Spinal cord (tissue), 9 donors: ENCODE measurements at regions not wholly inside any gene's neighbourhood (a gene's known extent, or its start where the extent isn't known, plus 50 kb on each side); places are given as distances from the start of the nearest gene placed in this dataset.

ENCODE experiments used
- DNase-seq, 6 donors: peaks; one replicate each; pipeline versions ENCODE4 v3.0.0 to v3.0.0-alpha.2; 2013 to 2015; ENCODE audit warnings: low spot score in 6 of 6, low read depth in 4 of 6
- H3K27ac ChIP-seq: one replicate; pipeline ENCODE4 v1.5.1; 2013; ENCODE audit warnings: low read depth, low read length, control low read depth
- H3K27me3 ChIP-seq: one replicate; pipeline ENCODE4 v1.6.1; 2013; ENCODE audit warnings: low read length; ENCODE audit not compliant: control insufficient read depth, insufficient read depth
- H3K36me3 ChIP-seq: one replicate; pipeline ENCODE4 v1.6.1; 2013; ENCODE audit warnings: low read length; ENCODE audit not compliant: control insufficient read depth, insufficient read depth
- H3K4me1 ChIP-seq: one replicate; pipeline ENCODE4 v1.6.1; 2013; ENCODE audit warnings: low read length; ENCODE audit not compliant: control insufficient read depth, insufficient read depth
- H3K4me3 ChIP-seq: one replicate; pipeline ENCODE4 v1.5.1; 2013; ENCODE audit warnings: low read depth, low read length, control low read depth
- H3K9me3 ChIP-seq: one replicate; pipeline ENCODE4 v1.6.1; 2013; ENCODE audit warnings: low read length; ENCODE audit not compliant: control insufficient read depth, insufficient read depth
- WGBS: methylation state at CpG from one replicate; pipeline ENCODE4 v1.1.5; 2013; ENCODE audit warnings: missing lambda C conversion rate; ENCODE audit not compliant: insufficient coverage; 5-methylcytosine and 5-hydroxymethylcytosine counted together
- donor health status: healthy.

GRCh38 chr16:79690159-79690558 lies 89.6 kb upstream of the MAF start:
- Histone ChIP-seq H3K27me3 (no peaks in the 10 kb centered on the region), H3K36me3 (no peaks in the 10 kb centered on the region), H3K9me3 (peaks cover 9% of the 10 kb centered on the region), H3K4me3 (no peak overlapping the region), H3K4me1 (no peaks in the 10 kb centered on the region), H3K27ac (no peak overlapping the region)
- DNase-seq = no peak
- no CpG with 5 or more reads among the region's 4 CpGs for WGBS

GRCh38 chr16:79687249-79688130 lies 87.0 kb upstream of the MAF start:
- H3K4me3 ChIP-seq = no peak overlapping the region
- no peaks in the 10 kb centered on the region for H3K4me1 ChIP-seq
- H3K9me3 ChIP-seq = no peaks in the 10 kb centered on the region
- no peaks in the 10 kb centered on the region for H3K36me3 ChIP-seq
- WGBS = 85% methylated on average over 1 of the region's 6 CpGs
- H3K27ac ChIP-seq = no peak overlapping the region
- no peak for DNase-seq
- H3K27me3 ChIP-seq = no peaks in the 10 kb centered on the region

DNA sequence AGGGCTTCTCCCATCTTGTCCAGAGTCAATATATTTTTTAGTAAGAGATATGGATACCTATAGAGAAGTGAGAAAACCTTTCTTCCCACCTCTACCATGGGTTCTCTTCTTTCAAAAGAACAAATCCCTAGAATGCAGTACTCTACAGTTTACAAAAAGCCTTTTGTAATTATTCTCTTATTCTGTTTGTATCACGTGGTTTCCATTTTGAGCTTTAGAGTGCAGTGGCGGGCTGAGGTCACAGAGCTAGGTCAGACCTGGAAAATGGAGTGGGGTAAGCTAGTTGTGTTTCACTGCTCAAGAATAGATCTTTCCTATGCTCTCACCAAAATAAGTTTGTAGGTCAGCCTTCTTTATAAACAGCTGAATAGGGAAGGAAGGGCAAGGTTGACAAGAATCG lies 85.3 kb upstream of the MAF start:
- no peak for DNase-seq
- Histone ChIP-seq H3K9me3 (no peaks in the 10 kb centered on the region), H3K4me1 (no peaks in the 10 kb centered on the region), H3K27ac (no peak overlapping the region), H3K36me3 (no peaks in the 10 kb centered on the region), H3K27me3 (no peaks in the 10 kb centered on the region), H3K4me3 (no peak overlapping the region)
- 100% methylated on average over 1 of the region's 3 CpGs for WGBS

- H3K27me3 ChIP-seq = no peaks in the 10 kb centered on the region
- no peaks in the 10 kb centered on the region for H3K9me3 ChIP-seq
- no peak for DNase-seq
- no peaks in the 10 kb centered on the region for H3K4me1 ChIP-seq
- no peak overlapping the region for H3K27ac ChIP-seq
- H3K36me3 ChIP-seq = no peaks in the 10 kb centered on the region
- no CpG with 5 or more reads among the region's 1 CpG for WGBS
- H3K4me3 ChIP-seq = no peak overlapping the region
Measured at GRCh38 chr16:79679334-79679733, 78.8 kb upstream of the MAF start.

DNA sequence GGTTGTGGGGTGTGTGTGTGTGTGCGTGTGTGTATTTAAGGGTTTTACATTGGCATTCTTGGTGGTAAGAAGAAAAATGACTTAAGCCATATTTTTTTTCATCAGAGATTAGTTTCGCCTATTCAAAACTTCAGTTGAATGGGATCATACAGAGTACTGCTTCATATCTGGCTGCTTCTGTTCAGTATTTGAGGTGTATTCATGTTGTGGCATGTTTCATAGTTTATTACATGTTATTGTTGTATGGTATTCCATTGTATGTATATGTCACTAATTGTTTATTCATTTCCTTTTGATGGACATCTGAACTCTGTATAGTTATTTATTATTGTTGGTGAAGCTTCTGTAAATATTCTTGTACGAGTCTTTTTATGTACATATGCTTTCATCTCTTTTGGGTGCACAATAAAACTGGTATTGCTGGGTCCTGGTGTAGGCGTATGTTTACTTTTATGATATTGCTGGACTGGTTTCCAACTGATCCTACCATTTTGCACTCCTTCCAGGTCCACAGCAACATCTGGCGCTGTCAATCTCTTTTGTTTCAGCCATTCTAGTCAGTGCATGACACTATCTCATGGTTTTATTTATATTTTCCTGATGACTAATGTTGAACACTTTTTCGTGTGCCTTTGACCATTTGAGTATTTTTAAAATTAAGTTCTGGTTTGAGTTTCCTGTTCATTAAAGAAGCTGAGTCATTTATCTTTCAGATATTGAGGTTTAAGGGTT lies 77.4 kb upstream of the MAF start:
- DNase-seq = no peak
- Histone ChIP-seq H3K4me1 (no peaks in the 10 kb centered on the region), H3K9me3 (no peaks in the 10 kb centered on the region), H3K27ac (no peak overlapping the region), H3K4me3 (no peak overlapping the region), H3K27me3 (no peaks in the 10 kb centered on the region), H3K36me3 (no peaks in the 10 kb centered on the region)
- 20% methylated on average over 1 of the region's 6 CpGs for WGBS

GRCh38 chr16:79673635-79674034 lies 73.1 kb upstream of the MAF start:
- no peak overlapping the region for H3K4me3 ChIP-seq
- H3K4me1 ChIP-seq = no peaks in the 10 kb centered on the region
- no peak overlapping the region for H3K27ac ChIP-seq
- DNase-seq = peak in 1 of 6 donors; percentile 39
- no CpG with 5 or more reads among the region's 3 CpGs for WGBS
- no peaks in the 10 kb centered on the region for H3K27me3 ChIP-seq
- no peaks in the 10 kb centered on the region for H3K36me3 ChIP-seq
- H3K9me3 ChIP-seq = no peaks in the 10 kb centered on the region

DNA sequence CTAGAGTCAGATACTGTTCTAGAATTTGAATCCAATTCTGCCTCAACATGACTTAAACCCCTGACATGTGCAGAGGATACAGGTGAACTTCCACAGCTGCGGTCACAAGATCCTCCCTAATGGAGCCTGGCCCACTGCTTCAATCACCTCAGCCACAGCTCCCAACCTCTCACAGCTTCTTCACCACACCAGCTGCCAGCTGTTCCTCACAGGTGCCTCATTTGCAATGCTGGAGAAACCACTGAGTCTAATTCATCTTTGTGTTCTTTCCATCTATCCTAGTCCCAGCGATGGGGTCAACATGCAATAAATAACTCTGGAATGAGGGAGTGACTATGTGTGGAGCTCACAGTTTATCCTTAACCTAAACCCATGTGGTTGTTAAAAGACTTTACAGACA lies 72.0 kb upstream of the MAF start:
- Histone ChIP-seq H3K27ac (no peak overlapping the region), H3K4me3 (no peak overlapping the region), H3K36me3 (no peaks in the 10 kb centered on the region), H3K4me1 (no peaks in the 10 kb centered on the region), H3K9me3 (peaks cover 1% of the 10 kb centered on the region), H3K27me3 (no peaks in the 10 kb centered on the region)
- WGBS = 95% methylated on average over 2 of the region's 2 CpGs
- DNase-seq = no peak

DNA sequence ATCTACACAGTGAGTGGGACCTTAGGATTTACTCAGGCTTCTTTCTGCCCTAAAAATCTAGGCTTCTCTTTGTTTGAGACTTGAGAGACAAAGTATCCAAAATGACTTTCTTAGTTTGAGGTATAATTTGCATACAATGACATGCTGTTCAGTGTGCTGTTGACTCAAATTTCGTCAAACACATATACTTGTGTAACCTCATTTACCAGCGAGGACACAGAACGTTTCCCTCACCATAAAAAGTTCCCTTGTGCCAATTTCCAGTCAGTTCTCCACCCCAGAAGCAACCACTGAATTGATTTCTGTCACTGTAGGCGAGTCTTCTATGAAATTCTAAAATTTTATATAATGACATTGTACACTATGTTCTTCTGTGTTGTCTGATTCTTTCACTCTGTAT lies 68.0 kb upstream of the MAF start:
- Histone ChIP-seq H3K27ac (no peak overlapping the region), H3K4me3 (no peak overlapping the region), H3K9me3 (peaks cover 1% of the 10 kb centered on the region), H3K36me3 (no peaks in the 10 kb centered on the region), H3K27me3 (no peaks in the 10 kb centered on the region), H3K4me1 (no peaks in the 10 kb centered on the region)
- no CpG with 5 or more reads among the region's 4 CpGs for WGBS
- DNase-seq = no peak

GRCh38 chr16:79665970-79666369 lies 65.4 kb upstream of the MAF start:
- no peak for DNase-seq
- WGBS = 80% methylated on average over 3 of the region's 3 CpGs
- H3K27ac ChIP-seq = no peak overlapping the region
- peaks cover 1% of the 10 kb centered on the region for H3K9me3 ChIP-seq
- H3K4me3 ChIP-seq = no peak overlapping the region
- no peaks in the 10 kb centered on the region for H3K27me3 ChIP-seq
- H3K36me3 ChIP-seq = no peaks in the 10 kb centered on the region
- H3K4me1 ChIP-seq = no peaks in the 10 kb centered on the region

- no peaks in the 10 kb centered on the region for H3K36me3 ChIP-seq
- H3K27ac ChIP-seq = no peak overlapping the region
- no peaks in the 10 kb centered on the region for H3K4me1 ChIP-seq
- no peak for DNase-seq
- peaks cover 1% of the 10 kb centered on the region for H3K9me3 ChIP-seq
- 43% methylated on average over 1 of the region's 1 CpG for WGBS
- no peaks in the 10 kb centered on the region for H3K27me3 ChIP-seq
- no peak overlapping the region for H3K4me3 ChIP-seq
Measured at GRCh38 chr16:79664407-79664806, 63.9 kb upstream of the MAF start.
